Nucleus accumbens (tissue), 56 donors: ENCODE measurements at regions not wholly inside any gene's neighbourhood (a gene's known extent, or its start where the extent isn't known, plus 50 kb on each side); places are given as distances from the start of the nearest gene placed in this dataset.

ENCODE experiments used
- DNase-seq, 56 donors: peaks; one replicate each; lab custom pipeline; 2025; lab: John Stamatoyannopoulos, UW

DNA sequence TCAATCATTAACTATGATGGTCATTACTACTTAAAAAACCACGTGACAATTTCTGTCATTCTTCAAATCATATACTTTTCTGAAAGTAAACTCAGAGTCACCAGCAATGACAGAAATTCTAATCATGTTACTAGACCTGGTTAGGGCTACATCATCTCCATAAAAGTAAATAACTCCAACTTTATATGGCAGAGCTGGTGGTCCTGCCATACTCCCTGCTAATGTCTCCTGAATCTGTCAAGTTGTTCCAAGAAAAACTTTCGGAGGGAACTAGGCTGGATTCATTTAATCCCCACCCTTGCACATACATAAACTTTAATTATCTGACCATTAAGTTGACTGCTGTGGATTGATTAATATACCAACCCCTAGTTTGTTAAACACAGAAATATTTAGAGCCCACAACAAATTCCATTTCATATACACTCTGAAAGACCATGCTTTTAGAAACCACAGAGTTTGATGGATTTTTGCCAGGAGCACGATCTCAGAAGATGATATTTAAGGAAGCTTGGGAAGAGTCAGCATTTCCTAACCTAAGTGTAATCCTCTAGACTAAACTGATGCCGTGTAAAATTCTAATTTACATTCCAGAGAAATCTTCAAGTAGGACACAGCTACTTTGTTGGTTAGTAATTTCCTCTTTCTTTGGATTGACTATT is 577.0 kb downstream of the FAT4 start:
- DNase-seq, result no peak

DNA sequence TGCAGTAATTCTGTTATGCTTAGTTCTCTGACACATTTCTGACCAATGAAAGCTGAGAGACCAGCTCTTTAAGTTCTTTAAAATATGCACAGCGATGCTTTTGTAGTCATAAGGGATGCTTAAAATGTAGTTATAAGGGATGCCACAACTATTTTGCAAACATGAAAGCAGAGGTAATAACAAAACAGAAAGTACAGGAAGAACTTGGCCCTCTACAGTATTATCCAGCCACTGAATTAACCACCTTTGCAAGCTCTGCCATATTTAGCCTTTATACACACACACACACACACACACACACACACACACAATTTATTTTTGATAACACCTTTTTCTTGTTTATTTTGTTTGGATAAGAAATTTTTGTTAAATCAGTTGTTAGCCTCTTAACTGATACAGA is 590.0 kb downstream of the FAT4 start:
- no peak for DNase-seq

DNA sequence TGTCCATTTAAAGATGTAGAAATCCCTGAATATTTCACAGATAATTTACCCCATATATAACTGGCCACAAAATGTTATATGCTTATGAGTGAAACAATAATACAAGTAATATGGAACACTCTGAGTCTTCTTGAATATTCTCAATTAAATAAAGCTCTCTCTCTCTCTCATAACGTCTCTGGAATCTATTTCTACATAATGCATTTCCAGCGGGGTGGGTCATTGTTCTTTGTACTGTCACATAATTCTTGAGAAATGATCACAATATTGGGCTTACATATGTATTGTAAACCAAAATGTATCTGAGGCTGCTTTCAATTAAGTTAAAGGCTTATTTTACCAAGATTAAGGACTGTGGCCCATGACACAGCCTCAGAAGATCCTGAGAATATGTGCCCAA is 596.3 kb downstream of the FAT4 start:
- no peak for DNase-seq

DNA sequence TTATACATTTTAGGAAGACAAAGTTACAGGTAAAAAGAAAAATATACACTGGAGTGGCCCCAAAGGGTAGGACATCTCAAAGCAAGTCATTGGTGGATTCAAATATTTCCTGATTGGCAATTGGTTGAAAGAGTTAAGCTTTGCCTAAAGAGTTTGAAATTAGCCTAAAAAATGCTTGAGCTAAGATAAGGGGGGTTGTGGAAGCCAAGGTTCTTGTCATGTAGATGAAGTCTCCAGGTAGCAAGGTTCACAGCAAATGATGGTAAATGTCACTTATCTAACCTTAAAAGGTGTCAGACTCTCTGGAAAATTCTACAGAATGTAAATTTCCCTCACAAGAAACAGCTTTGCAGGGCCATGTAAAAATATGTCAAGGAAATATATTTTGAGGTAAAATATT is 596.7 kb downstream of the FAT4 start:
- DNase-seq, result no peak

DNA sequence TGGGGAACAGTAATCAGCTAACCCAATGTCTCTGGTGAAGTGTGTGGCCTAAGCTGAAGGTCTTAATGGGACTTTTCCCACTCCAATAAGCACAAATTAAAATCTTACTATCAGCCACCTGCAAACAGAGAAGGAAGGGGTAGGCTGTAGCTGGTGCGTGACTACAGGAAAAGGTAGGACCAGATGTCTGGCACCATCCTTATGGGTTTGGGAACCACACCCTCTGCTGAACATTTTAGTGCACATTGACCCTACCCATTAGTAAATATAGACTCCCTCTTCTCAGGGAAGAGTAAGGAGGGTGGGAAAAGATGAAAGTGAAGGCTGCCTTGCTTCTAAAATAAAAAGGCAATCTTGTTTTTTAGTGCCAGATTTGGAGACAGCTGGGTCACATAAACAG is 602.8 kb downstream of the FAT4 start:
- DNase-seq, result no peak

DNA sequence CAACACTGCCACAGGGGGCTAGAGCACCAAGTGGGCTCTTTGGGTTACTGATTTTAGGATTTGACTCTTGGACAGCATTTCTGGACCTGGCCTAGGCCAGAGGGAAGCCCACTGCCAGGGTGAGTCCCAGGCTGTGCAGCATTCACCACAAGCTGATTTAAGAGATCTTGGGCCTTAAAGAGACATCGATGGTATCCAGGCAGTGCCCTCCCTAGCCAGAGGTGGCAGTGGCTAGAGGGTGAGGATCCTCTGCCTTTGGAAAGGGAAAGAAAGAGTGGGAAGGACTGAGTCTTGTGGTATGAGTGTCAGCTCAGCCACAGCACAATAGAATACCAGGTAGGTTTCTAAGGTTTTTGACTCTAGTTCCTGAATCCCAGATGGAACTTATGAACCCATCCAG is 613.9 kb downstream of the FAT4 start:
- no peak for DNase-seq

DNA sequence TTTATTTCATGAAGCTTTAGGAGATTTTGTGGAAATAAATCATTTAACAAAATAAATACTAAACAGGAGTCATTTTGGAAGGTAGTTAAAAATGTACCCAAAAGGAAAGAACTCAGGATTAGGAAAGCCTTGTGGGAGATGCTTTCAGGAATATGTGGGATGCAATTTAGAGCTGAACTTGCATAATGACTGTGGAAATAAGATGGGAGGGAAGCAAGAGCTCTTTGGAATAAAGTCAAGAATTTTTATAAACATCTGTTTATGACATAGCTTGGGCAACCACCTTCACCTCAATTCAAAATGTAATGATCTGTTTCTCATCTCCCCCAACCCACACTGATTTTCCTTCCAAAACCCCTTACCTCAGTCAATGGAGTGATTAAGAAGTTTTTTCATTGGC is 623.8 kb downstream of the FAT4 start:
- DNase-seq, result no peak

DNA sequence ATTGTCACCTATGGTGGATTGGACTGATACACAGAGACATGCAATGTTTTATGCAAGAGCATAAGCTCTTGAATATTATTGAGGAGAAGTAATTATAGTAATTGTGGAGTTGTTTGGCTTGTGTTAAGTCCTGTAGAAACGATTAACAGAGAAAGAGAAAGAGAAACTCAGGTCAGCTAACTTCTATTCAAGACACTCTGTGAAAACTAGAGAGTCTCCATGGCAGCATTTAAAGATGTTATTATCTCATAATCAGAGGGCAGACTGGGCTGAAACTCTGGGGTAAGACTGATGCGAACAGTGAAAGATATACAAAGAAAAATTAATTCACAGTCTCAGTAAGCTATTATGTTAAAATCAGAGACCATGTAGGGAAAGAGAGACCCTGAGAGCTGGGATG is 625.7 kb downstream of the FAT4 start:
- no peak for DNase-seq

DNA sequence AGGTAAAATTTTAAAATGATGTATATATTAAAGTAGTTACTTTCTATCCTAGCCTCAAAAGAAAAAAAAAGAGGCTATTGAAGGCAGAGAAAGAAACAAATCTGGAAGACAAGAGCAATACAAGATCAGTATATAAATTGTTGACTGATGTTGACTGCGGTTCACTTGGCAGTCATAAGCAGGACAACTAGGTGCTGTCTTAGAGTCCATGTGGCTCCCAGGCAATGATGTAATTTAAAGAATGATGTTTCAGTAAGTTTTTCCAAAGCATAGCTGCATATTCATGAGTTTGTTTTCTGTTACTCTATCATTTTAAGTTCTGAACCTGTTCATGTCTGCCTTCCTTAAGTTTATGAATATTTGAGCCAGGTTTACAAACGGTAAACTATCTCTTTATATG is 630.2 kb downstream of the FAT4 start:
- DNase-seq, result no peak

DNA sequence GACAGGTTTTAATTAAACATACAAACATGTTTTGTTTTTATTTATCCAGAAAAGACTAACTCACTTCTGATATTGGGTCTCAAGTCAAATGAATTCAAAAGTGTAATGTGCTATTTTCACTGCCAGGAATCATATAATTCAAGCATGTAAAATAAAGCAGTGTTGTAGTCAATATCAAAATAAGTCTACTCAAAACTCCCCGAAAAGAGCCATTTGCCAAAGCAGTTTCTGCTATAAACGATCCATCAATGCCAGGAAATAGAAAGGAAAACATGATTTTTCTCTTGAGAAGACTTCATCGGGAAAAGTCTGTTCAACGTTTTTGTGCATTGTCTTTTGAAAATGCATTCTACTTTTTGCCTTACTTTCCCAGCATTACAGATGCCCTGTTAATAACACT is 633.3 kb downstream of the FAT4 start:
- DNase-seq, result no peak

DNA sequence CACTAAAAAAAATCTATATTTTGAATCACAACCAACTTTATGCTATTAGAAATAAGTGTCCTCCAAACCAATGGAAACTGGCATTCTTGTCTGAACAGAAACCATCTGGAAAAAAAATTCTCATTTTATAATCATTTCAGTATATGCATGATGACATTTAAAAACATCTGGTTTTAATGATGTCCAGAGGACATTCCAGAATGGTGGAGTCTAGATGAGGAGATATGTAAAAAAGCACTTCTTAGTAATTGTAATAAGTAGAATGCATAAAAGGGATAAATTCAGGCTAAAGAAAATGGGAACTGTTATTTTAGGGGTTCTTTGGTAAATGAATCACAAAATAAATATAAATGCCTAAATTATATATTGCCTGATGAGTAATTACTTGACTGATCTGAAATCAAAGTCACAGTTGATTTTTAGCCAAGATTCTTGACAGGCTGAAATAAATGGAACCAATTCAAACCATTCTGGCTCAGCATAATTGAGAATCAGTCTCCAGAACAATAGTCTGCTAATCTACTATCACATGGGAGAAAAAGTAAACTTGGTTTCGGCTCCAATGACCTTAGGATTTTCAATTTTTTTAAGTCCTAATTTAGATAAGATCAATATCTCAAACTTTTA is 636.6 kb downstream of the FAT4 start:
- no peak for DNase-seq

DNA sequence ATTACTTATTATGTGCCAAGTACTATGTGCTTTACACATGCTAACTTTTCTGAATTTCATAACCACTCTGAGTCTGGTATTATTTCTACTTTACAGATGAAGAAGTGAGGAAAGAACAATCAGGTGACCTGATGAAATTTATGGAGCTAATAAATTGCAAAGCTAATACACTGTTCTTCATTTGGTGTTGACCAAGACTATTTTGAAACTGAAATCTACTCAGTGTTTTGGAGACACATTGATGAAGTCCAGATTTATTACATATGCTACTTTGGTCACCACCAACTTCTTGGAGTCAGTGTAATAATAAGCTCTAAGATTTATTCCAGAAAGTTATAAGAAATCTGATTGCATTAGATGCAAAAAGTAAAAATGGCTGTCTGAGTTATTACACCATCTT is 637.9 kb downstream of the FAT4 start:
- DNase-seq, result no peak

DNA sequence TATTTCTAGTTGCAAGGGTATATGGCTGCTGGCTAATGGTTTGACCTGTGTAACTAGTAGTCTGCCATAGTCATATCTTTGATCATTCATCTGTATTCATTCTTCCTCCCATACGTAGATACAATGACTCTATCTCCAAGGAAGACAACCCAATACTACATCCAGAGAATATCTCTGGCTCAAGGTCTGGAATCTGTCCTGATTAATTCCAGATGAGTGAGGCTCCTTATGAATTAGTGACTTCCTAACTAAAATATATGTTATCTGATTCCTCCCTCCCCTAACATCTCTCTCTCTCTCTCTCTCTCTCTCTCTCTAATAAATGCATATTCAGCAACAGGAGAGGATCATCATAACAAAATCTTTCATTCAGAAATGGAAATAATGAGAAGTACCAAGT is 641.5 kb downstream of the FAT4 start:
- DNase-seq, result no peak

DNA sequence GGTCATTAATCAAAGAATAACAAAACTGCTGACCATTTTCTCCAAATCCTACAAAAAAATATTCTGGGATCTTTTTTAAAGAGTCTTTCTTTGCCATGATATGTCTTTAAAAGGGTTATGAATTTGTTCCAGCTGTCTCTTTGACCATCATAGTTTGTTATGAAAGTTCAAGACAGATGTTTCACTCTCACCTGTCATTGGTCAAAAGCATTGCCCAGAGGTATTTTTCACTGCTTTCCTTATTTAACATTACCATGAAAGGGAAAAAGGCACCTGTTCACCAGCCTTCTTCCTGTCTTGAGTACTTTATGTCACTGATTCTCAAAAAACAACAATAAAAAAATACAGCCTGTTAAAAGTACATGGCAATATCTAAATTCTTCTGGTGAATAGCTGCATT is 643.8 kb downstream of the FAT4 start:
- DNase-seq, result no peak

DNA sequence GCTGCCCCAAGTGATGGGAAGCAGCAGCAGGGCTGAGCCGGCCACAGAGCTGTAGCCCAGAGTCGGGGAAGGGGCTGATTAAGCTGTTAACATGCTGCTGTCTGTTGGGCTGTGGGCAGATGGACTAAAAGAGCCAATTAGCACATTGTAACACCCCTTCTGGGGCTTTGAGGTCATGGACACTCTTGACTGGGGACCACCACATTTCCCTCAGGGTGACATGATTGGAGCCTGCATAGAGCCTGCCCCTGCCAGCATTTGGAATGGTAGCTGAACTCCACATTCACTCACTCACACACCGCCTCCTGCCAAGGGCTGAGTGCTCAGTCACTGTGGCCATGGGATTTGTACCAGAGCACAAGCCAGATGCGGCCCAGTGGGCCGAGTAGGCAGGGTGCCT is 646.9 kb downstream of the FAT4 start:
- no peak for DNase-seq

DNA sequence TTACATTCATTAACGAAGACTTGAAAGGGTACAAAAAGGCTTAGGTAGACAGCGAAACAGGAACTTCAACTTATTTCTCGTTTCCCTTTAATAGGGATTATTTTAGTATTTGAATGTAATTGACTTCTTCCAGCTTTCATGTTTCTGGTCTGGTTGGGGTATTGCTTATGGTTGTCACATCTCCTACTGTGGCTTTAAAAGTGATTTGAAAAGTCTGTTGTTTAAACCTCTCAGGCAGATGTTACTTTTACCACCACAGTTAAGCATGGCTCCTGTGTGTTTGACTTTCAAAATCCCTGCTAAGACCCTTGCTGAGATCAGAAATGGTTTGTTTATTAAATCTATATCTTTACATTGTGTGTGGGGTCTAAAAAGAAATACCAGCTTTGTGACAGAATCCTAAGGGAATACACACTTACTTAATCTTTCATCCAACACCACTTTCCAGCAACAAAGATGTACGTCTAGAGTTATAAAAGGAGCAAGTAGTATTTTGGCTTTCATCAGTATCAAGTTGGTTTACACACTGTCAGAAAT is 661.2 kb downstream of the FAT4 start:
- no peak for DNase-seq

DNA sequence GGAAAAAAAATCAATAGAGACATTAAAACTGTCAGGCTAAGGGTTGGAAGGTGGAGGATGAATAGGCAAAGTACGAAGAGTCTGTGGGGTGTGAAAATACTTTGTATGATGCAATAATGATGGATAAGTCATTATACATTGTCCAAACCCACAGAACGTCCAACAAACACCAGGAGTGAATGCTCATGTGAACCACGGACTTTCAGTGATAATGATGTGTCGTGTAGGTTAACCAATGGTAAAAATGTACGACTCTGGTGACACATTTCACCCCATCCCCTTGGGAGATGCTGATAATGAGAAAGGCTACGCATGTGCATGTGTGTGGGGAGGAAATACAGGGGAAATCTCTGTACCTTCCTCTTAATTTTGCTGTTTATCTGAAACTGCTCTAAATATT is 665.2 kb downstream of the FAT4 start:
- no peak for DNase-seq

DNA sequence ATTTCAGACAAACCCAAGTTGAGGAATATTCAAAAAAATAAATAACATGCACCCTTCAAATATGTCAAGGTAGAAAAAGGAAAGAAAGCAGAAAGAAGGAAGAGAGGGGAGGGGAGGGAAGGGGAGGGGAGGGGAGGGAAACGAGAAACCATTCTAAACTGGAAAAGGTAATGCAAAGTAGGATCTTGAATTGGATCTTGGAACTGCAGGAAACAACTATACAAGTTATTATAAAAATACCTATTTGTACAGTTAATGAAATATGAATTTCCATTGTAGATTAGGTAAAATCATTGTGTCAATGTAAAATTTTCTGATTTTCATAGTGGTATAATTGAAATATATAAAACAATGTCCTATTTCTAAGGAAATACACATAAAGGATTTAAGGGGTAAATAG is 668.4 kb downstream of the FAT4 start:
- no peak for DNase-seq

DNA sequence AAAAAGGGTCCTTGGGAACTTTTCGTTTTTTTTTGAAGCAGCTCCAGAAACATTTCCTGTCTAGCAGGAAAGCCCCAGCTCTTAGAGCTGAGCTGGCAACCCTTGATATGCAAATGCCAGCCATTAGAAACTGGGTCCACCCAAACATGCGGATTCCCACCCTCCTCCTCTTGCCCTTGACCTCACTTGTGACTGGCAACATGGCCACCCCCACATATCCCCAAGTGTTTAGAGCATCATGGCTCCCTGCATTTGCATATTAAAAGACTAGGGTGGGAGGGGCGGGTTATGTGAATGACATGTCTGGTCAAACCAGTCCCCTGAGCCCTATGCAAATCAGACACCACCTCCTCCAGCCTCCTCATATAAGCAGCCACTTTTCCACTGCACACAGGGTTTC is 671.1 kb downstream of the FAT4 start:
- no peak for DNase-seq

DNA sequence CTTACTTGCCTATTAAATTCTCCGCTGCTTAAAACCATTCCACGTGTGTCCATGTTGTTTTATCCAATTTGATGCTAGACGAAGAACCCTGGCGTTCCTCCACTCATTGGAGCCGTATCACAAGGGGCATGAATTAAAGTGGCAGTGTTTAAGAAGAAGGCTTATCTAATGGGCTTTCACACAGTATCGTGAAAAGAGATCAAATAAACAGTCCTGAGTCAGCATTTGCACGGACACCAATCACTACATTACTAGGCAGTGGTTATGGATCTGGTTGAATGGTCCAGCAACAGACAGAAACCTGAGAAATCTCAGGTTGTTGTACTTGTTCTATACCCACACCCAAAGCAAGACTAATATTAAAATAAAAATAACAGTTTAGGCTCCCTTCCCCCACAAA is 671.6 kb downstream of the FAT4 start:
- no peak for DNase-seq

DNA sequence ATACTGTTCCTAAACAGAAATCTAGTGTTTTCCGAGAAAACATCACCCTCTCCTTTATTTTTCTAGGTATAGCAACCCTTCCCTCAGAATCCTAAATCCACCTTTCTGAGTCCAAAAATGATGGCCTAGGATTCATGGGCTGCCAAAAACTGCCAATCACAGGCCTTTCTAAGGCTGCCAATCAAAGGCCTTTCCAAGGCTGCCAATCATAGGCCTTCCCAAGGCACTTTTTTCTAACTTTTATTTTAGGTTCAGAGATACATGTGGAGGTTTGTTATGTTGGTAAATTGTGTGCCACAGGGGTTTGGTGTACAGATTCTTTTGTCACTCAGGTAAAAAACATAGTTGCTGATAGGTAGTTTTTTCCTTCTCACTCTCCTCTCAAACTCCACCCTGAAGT is 673.7 kb downstream of the FAT4 start:
- no peak for DNase-seq

DNA sequence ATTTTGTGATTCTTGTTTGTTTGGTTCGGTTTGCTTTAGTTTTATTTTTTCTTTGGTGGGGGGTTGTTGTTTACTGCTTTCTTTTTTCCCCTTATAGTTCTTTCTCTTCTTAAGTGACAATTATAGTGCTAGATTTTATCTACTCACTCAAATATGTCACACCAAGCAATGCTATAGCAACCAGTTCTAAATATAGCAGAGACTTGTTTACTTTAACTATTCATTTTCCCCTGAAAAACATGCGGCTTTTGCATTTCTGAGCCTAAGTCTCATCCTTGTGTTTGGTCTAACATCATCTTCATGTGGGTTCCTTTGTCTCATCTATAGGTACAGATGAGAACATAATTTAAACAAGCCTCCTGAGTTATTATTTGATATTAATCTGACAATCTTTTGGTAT is 676.6 kb downstream of the FAT4 start:
- no peak for DNase-seq

DNA sequence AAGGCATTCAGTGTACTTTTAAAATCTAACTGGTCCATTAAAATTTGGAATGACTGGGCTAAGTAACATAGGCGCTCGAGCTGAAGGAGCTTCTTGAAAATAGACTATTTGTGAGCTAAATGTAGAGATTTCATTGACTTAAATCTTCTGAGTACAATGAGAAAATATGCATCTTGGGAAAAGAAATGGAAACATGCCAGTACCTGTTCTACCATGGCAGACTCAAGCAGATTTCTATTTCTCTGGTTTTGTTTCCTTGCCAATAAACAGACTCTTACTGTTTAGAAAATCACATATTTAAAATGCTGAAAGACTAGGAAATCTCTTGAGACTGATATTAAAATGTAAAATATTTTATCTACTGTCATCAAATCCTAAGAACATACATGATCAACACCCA is 678.1 kb downstream of the FAT4 start:
- no peak for DNase-seq
